Fibroblast of lung (primary cell): ENCODE measurements at regions not wholly inside any gene's neighbourhood (a gene's known extent, or its start where the extent isn't known, plus 50 kb on each side); places are given as distances from the start of the nearest gene placed in this dataset.

Source experiments
- EZH2 ChIP-seq: IDR thresholded peaks from 2 replicates; pipeline ENCODE4 v1.5.1; 2012; ENCODE audit warnings: low read length, control low read depth, mild to moderate bottlenecking; ENCODE audit errors: missing control alignments
- TF ChIP-seq, protein P1 (sequence below), 2 donors: IDR thresholded peaks in 1 of 2; conservative IDR thresholded peaks in 1 of 2; 1 replicate in 1 of 2; 2 replicates in 1 of 2; pipeline ENCODE4 v1.5.1; 2011 to 2012; ENCODE audit warnings: low read length in 2 of 2, control low read depth in 1 of 2, inconsistent platforms in 1 of 2, low read depth in 1 of 2, mild to moderate bottlenecking in 1 of 2

DNA sequence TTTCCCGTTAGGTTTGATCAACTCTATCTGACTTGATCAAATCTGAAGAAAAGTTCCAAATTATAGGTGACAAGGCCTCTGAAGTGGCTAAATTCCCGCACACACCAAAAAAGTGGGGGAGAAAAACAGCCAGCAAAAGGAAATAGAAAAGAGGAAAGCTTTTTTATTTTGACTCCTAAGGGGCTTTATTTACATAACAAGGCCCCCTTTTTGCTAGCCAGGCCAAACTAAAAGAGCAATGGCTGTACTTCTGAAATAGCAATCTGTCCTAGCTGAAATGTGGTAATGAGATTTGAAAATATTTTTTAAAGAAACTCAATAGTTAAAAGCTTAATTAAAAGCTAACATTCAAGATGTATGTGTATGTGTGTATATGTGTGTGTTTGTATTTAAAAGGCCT, 311.5 kb upstream of the POGK start:
- TF ChIP-seq EZH2 = no peak
- TF ChIP-seq, protein P1, sequence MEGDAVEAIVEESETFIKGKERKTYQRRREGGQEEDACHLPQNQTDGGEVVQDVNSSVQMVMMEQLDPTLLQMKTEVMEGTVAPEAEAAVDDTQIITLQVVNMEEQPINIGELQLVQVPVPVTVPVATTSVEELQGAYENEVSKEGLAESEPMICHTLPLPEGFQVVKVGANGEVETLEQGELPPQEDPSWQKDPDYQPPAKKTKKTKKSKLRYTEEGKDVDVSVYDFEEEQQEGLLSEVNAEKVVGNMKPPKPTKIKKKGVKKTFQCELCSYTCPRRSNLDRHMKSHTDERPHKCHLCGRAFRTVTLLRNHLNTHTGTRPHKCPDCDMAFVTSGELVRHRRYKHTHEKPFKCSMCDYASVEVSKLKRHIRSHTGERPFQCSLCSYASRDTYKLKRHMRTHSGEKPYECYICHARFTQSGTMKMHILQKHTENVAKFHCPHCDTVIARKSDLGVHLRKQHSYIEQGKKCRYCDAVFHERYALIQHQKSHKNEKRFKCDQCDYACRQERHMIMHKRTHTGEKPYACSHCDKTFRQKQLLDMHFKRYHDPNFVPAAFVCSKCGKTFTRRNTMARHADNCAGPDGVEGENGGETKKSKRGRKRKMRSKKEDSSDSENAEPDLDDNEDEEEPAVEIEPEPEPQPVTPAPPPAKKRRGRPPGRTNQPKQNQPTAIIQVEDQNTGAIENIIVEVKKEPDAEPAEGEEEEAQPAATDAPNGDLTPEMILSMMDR (conservative IDR thresholded peaks at IDR 0.05 in 1 of 2, IDR thresholded peaks at IDR 0.05 in 1 of 2; ENCODE audit: low read depth in 1 of 2, low read length in 2 of 2) = no peak
